ENCODE measurements at regions not wholly inside any gene's neighbourhood (a gene's known extent, or its start where the extent isn't known, plus 50 kb on each side); places are given as distances from the start of the nearest gene placed in this dataset.

DNA sequence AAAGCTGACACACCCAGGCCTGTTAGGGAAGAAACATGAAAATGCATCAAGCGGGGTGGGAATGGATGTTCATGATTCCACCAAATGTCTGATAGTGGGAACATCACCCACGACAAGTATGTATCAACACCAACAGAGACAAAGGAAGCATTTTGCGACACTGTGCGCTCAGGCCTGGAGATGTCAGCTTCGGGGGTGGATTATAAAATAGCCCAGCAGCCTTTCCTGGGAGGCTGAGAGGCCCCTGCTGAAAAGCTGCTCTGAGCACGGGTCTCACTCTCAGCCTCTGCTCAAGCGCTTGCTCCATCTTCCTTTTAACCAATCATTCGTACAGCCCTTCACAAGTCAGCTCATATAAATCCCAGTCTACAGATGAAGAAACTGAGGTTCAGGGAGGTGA, 213.5 kb downstream of the BCL11B start:
- ATAC-seq (ENCODE audit: low read depth) = no peak

DNA sequence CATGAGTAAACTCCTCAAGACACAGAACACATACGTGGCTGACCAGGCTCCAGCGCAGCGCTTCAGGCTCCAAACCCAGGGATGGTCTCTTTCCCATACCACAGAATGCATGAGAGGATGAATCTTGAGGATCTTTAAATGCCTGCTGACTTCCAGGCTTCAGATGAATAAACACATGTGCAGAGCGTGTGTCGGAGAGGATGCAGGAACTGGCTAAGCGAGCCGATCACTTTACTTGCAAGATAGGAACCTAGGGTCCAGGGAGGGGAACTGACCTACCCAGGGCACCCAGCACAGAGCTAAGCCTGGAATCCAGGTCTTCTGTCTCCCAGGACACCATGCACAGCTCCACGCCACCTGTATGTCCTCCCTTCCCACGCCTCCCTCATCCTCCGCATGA, 209.8 kb downstream of the BCL11B start:
- TF ChIP-seq, protein P1, sequence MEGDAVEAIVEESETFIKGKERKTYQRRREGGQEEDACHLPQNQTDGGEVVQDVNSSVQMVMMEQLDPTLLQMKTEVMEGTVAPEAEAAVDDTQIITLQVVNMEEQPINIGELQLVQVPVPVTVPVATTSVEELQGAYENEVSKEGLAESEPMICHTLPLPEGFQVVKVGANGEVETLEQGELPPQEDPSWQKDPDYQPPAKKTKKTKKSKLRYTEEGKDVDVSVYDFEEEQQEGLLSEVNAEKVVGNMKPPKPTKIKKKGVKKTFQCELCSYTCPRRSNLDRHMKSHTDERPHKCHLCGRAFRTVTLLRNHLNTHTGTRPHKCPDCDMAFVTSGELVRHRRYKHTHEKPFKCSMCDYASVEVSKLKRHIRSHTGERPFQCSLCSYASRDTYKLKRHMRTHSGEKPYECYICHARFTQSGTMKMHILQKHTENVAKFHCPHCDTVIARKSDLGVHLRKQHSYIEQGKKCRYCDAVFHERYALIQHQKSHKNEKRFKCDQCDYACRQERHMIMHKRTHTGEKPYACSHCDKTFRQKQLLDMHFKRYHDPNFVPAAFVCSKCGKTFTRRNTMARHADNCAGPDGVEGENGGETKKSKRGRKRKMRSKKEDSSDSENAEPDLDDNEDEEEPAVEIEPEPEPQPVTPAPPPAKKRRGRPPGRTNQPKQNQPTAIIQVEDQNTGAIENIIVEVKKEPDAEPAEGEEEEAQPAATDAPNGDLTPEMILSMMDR (IDR thresholded peaks at IDR 0.05) = no peak
- Mint-ChIP-seq H3K27ac (no peak overlapping the region), H3K9me3 (no peaks in the 10 kb centered on the region), H3K4me1 (no peaks in the 10 kb centered on the region), H3K4me3 (no peak overlapping the region), H3K36me3 (ENCODE audit: low read depth) (no peaks in the 10 kb centered on the region), H3K27me3 (no peaks in the 10 kb centered on the region)
- intact Hi-C loops (cut with micrococcal nuclease) = no loop called here
- DNase-seq = no peak
- ChIA-PET POLR2A (no interaction called here), CTCF (no interaction called here)
- ATAC-seq (ENCODE audit: low read depth) = no peak

More for the DNA sequence above, 213.5 kb downstream of the BCL11B start:
- TF ChIP-seq, protein P1 (IDR thresholded peaks at IDR 0.05) = no peak
- CTCF ChIA-PET = no interaction called here
- Mint-ChIP-seq H3K4me3 (no peak overlapping the region), H3K27me3 (no peaks in the 10 kb centered on the region), H3K4me1 (no peaks in the 10 kb centered on the region), H3K27ac (no peak overlapping the region), H3K36me3 (ENCODE audit: low read depth) (no peaks in the 10 kb centered on the region), H3K9me3 (no peaks in the 10 kb centered on the region)
- POLR2A ChIA-PET = no interaction called here
- no peak for DNase-seq
- intact Hi-C loops (cut with micrococcal nuclease) = no loop called here

DNA sequence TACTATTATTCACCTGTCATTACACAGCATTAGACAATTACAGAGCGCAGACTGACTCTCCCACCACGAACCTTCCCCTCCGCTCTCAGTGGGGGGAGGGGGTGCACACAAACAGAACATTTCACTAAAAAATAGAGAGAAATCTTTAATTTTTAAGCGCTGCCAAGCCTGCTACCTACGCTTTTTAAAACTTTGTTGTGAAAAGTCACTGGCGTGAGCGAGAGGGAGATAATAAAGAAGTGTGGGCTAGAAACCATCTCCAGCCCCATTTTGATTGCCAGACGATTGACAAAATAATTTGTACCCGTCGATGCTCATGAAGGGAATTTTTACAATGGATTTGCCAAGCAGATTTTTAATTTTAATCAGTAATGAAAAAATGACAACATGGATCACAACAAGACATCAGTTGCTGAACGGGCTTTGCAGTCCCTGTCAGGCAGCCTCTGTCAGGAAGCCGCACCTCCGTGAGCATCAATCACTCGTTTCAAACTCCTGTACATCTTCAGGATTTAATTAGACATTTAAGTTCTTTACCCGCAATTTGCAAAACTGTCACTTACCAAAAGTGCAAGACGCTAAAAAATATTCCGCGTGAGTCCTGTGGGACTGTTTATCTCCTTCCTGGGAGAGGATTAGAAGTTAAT, 209.1 kb downstream of the BCL11B start:
- TF ChIP-seq, protein P1 (IDR thresholded peaks at IDR 0.05) = no peak
- H3K27me3 Mint-ChIP-seq = no peaks in the 10 kb centered on the region
- DNase-seq = no peak
- H3K4me1 Mint-ChIP-seq = no peaks in the 10 kb centered on the region
- H3K4me3 Mint-ChIP-seq = no peak overlapping the region
- ATAC-seq (ENCODE audit: low read depth) = no peak
- ChIA-PET POLR2A (no interaction called here), CTCF (no interaction called here)
- intact Hi-C loops (cut with micrococcal nuclease) = no loop called here
- H3K27ac Mint-ChIP-seq = no peak overlapping the region
- no peaks in the 10 kb centered on the region for H3K9me3 Mint-ChIP-seq
- no peaks in the 10 kb centered on the region for H3K36me3 Mint-ChIP-seq (ENCODE audit: low read depth)

DNA sequence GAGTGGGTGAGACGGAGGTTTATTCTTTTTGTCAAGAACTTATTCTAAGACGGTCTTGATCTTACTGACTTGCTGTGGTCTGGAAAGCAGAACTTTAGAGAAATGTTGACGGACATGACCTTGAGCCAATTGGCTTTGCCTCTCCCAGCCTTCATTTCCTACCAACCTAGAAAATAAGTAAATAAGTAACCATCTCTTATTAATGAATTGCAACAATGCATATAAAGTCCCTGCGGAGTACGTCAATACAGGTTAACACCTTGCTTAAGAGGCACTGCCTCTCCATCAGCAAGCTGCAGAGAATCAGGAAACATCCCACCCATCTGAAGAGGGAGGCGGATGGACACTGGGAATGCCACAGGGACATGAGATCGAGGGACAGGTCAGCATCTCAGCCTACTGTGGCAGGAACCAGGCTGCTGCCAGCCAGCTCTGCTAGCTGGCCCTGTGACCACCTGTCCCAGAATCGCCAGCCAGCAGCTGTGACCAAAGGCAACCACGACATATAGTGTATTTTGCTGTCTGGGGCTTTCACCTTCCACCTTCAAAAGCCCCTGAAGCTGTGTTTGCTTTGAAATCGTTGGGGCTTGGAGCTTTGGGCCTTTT, 208.3 kb downstream of the BCL11B start:
- TF ChIP-seq, protein P1 (IDR thresholded peaks at IDR 0.05) = no peak
- H3K36me3 Mint-ChIP-seq (ENCODE audit: low read depth) = no peaks in the 10 kb centered on the region
- no peaks in the 10 kb centered on the region for H3K9me3 Mint-ChIP-seq
- intact Hi-C loops (cut with micrococcal nuclease) = no loop called here
- no peaks in the 10 kb centered on the region for H3K4me1 Mint-ChIP-seq
- ChIA-PET CTCF (no interaction called here), POLR2A (no interaction called here)
- ATAC-seq (ENCODE audit: low read depth) (no peak), DNase-seq (no peak)
- no peaks in the 10 kb centered on the region for H3K27me3 Mint-ChIP-seq
- H3K4me3 Mint-ChIP-seq = no peak overlapping the region
- no peak overlapping the region for H3K27ac Mint-ChIP-seq

DNA sequence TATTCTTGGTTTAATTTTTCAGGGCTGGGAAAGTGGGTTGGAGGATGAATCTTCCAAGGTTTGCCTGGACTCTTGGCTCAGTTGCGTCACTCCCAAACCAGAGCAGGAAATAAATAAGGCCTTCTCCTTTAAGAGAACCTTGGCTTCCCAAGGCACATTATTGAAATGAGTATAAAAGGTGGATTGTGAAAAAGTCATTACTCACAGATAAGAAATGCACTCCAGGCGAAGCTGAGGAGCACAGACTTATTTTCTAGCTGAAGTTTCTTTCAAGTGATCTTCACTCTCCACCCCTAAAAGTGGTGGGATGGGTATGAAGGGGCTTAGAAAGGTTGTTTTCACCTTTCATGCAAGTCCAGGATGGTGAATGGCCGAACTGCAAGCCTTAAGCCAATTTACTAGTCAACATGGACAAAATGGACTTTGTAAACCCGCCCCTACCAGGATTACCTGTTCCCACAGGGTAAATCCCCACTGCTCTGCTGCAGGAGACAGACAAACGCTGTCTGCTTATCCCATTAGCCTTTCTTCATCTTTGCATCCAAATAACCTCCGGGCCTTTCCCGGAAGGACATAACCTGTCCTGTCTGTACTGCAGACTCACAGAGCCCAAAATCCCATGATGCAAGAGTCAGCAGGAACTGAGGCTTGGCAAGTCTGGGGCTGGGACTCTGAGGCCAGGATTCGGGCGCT, 207.6 kb downstream of the BCL11B start:
- Mint-ChIP-seq H3K27me3 (no peaks in the 10 kb centered on the region), H3K9me3 (no peaks in the 10 kb centered on the region), H3K4me3 (no peak overlapping the region), H3K36me3 (ENCODE audit: low read depth) (no peaks in the 10 kb centered on the region), H3K27ac (no peak overlapping the region), H3K4me1 (no peaks in the 10 kb centered on the region)
- ChIA-PET CTCF (no interaction called here), POLR2A (no interaction called here)
- TF ChIP-seq, protein P1 (IDR thresholded peaks at IDR 0.05) = no peak
- ATAC-seq (ENCODE audit: low read depth) (no peak), DNase-seq (no peak)
- intact Hi-C loops (cut with micrococcal nuclease) = no loop called here

Measured in activated B cell treated with CpG ODN at 0.5 μM for 24 hours (primary cell).